Pancreas (tissue), 10 donors: ENCODE measurements at regions not wholly inside any gene's neighbourhood (a gene's known extent, or its start where the extent isn't known, plus 50 kb on each side); places are given as distances from the start of the nearest gene placed in this dataset.

Experiments used
- ATAC-seq, 4 donors: fragments of 200-7000 bp; cut with Tn5 transposase; one replicate each; pipeline versions ENCODE4 v1.8.0 to v1.9.1; 2020; ENCODE audit warnings: mild to moderate bottlenecking in 4 of 4, moderate library complexity in 4 of 4
- DNase-seq, 6 donors: peaks; one replicate each; pipeline ENCODE4 v3.0.0-alpha.2; 2020
- FAIRE-seq: peaks from 2 replicates; lab custom pipeline; 2012; peaks lifted over from hg19 to GRCh38; lab: Jason Lieb, UNC
- H3K27ac ChIP-seq, 4 donors: fragments of 200-600 bp; sonication (generic); 1 replicate in 3 of 4; 2 replicates in 1 of 4; pipeline versions ENCODE4 v1.5.0 to v1.8.0; 2020
- H3K27me3 ChIP-seq, 4 donors: fragments of 200-600 bp; one replicate each; pipeline ENCODE4 v1.8.0; 2021
- H3K36me3 ChIP-seq, 3 donors: fragments of 200-600 bp; sonication (generic) in 1 of 3; one replicate each; pipeline versions ENCODE4 v1.5.0 to v1.8.0; 2020 to 2021
- H3K4me1 ChIP-seq, 3 donors: fragments of 200-600 bp; one replicate each; pipeline ENCODE4 v1.8.0; 2021
- H3K4me3 ChIP-seq, 4 donors: fragments of 200-600 bp; sonication (generic) in 2 of 4; one replicate each; pipeline versions ENCODE4 v1.5.0 to v1.8.0; 2020 to 2021
- H3K9me3 ChIP-seq, 4 donors: fragments of 200-600 bp; one replicate each; pipeline ENCODE4 v1.8.0; 2021
- CTCF ChIP-seq, 4 donors: fragments of 200-600 bp; sonication (generic) in 3 of 4; IDR thresholded peaks; one replicate each; pipeline versions ENCODE4 v1.5.0 to v1.8.0; 2021; ENCODE audit warnings: antibody characterized with exemption in 4 of 4
- WGBS, 2 donors: extraction: QIAGEN DNeasy Blood & Tissue Kit; methylation state at CpG; one replicate each; pipeline ENCODE4 v1.1.7; 2013; 5-methylcytosine and 5-hydroxymethylcytosine counted together
- intact Hi-C, 3 donors: fragments of 100-400 bp; cut with DNase I; formaldehyde crosslinking; loops; one replicate each; pipeline versions ENCODE4 v1.11.1 to v1.14.2; 2022
- donor health status: healthy with polysubstance abuse.
- donor health status: DM: no; HTN: no; CAD: no; lungs with moderate emphysema.
- donor health status: DM: no; HTN: no; CAD: no.
- donor health status: control.
- donor health status: control.
- donor health status: Bipolar disorder and iron deficiency.
- donor health status: DM: yes; HTN: yes; CAD: no.
- donor health status: DM: no; HTN: no; CAD: no.
- donor health status: DM: no; HTN: no; CAD: no.
- donor health status: DM: yes; HTN: yes; CAD: no.

DNA sequence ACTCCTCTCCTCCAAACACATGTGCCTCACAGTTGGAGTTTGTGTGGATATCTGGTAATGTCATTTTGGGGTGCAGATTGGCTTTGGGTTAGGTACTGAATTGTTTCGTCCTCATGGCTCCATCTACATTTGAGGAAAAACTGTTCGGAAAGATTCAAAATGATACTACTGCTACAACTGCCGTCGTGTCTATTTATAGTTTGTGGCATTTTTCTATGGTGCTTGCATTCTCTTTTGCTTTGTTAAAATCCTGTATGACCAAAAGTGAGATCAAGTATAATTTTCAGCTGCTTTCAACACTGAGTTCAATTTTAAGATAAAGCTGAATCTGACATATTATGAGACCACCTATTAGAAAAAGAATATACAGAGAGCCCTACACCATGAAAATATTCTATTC is 176.3 kb upstream of the DSEL start:
- TF ChIP-seq CTCF (IDR thresholded peaks at IDR 0.05): no peak
- no peaks in the 10 kb centered on the region for H3K36me3 ChIP-seq
- no peak overlapping the region for H3K27ac ChIP-seq
- intact Hi-C loops: no loop called here
- FAIRE-seq: no peak
- no peak for ATAC-seq
- no peaks in the 10 kb centered on the region for H3K27me3 ChIP-seq
- WGBS, 2 donors: 70 to 81% methylated on average over 4 of the region's 4 CpGs
- H3K4me1 ChIP-seq: no peaks in the 10 kb centered on the region
- no peak for DNase-seq
- H3K9me3 ChIP-seq: no peaks in the 10 kb centered on the region
- H3K4me3 ChIP-seq: no peak overlapping the region

GRCh38 chr18:67682516-67682915 is 166.0 kb upstream of the DSEL start:
- no peaks in the 10 kb centered on the region for H3K4me1 ChIP-seq
- TF ChIP-seq CTCF (IDR thresholded peaks at IDR 0.05): no peak
- no peaks in the 10 kb centered on the region for H3K27me3 ChIP-seq
- no peak overlapping the region for H3K4me3 ChIP-seq
- no peaks in the 10 kb centered on the region for H3K9me3 ChIP-seq
- H3K36me3 ChIP-seq: no peaks in the 10 kb centered on the region
- no peak for DNase-seq
- 68 to 88% methylated on average over 1 of the region's 1 CpG for WGBS, 2 donors
- intact Hi-C loops: no loop called here
- no peak for ATAC-seq
- no peak for FAIRE-seq
- no peak overlapping the region for H3K27ac ChIP-seq

GRCh38 chr18:67677489-67677888 is 161.0 kb upstream of the DSEL start:
- DNase-seq (no peak), FAIRE-seq (no peak), ATAC-seq (no peak)
- Histone ChIP-seq H3K27me3 (no peaks in the 10 kb centered on the region), H3K36me3 (no peaks in the 10 kb centered on the region), H3K4me3 (no peak overlapping the region), H3K9me3 (no peaks in the 10 kb centered on the region), H3K4me1 (no peaks in the 10 kb centered on the region), H3K27ac (no peak overlapping the region)
- WGBS, 2 donors: 69 to 83% methylated on average over 3 of the region's 3 CpGs
- TF ChIP-seq CTCF (IDR thresholded peaks at IDR 0.05): no peak
- intact Hi-C loops: no loop called here

GRCh38 chr18:67672716-67673115 is 156.2 kb upstream of the DSEL start:
- no peak overlapping the region for H3K27ac ChIP-seq
- H3K27me3 ChIP-seq: no peaks in the 10 kb centered on the region
- no peak for TF ChIP-seq CTCF (IDR thresholded peaks at IDR 0.05)
- intact Hi-C loops: no loop called here
- H3K9me3 ChIP-seq: no peaks in the 10 kb centered on the region
- H3K4me1 ChIP-seq: no peaks in the 10 kb centered on the region
- DNase-seq (no peak), ATAC-seq (no peak), FAIRE-seq (no peak)
- 67 to 81% methylated on average over 5 of the region's 5 CpGs for WGBS, 2 donors
- H3K36me3 ChIP-seq: no peaks in the 10 kb centered on the region
- H3K4me3 ChIP-seq: no peak overlapping the region

DNA sequence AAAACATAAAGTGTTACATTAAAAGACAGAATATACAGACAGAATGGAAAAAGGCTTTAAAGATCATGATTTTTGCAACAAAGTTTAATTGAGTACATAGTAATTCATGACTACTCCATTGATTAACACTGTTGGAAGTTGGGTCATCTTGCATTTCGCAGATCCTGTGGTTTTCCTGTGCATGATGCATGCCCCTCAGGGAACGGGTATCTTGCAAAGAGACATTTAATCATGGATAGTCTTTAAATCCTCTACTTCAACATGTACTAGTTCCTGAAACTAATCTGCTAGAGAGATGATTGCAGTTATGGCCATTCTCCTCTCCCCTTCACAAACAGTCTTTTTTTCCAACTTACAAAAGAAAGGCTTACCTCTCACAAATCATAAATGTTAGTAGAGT is 155.6 kb upstream of the DSEL start:
- no peaks in the 10 kb centered on the region for H3K36me3 ChIP-seq
- no peaks in the 10 kb centered on the region for H3K4me1 ChIP-seq
- no peaks in the 10 kb centered on the region for H3K9me3 ChIP-seq
- H3K27ac ChIP-seq: no peak overlapping the region
- TF ChIP-seq CTCF (IDR thresholded peaks at IDR 0.05): no peak
- H3K27me3 ChIP-seq: no peaks in the 10 kb centered on the region
- H3K4me3 ChIP-seq: no peak overlapping the region
- ATAC-seq (no peak), DNase-seq (no peak), FAIRE-seq (no peak)
- intact Hi-C loops: no loop called here
- 48 to 82% methylated on average over 2 of the region's 2 CpGs for WGBS, 2 donors
